H1 (cell line): ENCODE measurements at regions not wholly inside any gene's neighbourhood (a gene's known extent, or its start where the extent isn't known, plus 50 kb on each side); places are given as distances from the start of the nearest gene placed in this dataset.

ENCODE experiments used
- CTCF ChIA-PET: fragments of 300-600 bp; sonication (Branson Sonifier 250); formaldehyde crosslinking; loops from one replicate; lab custom pipeline; 2021; ENCODE audit not compliant: partially characterized antibody; lab: Charles Lee
- POLR2A ChIA-PET: fragments of 300-600 bp; sonication (Branson Sonifier 250); formaldehyde crosslinking; loops from one replicate; lab custom pipeline; 2021; ENCODE audit warnings: inconsistent platforms; ENCODE audit not compliant: partially characterized antibody; lab: Charles Lee
- DNase-seq, 2 experiments: peaks; one replicate each; pipeline versions ENCODE4 v3.0.0 to v3.0.0-alpha.2; 2010 to 2022; ENCODE audit warnings: low spot score in 2 of 2, low read depth in 1 of 2, mixed read lengths in 1 of 2
- FAIRE-seq: peaks from 2 replicates; lab custom pipeline; 2011; peaks lifted over from hg19 to GRCh38; lab: Jason Lieb, UNC
- H2AFZ ChIP-seq: 2 replicates; pipeline ENCODE4 v1.8.1; 2012; ENCODE audit warnings: low read length, inconsistent platforms
- H2AK5ac ChIP-seq: 2 replicates; pipeline ENCODE4 v1.6.1; 2013; ENCODE audit warnings: low read depth, low read length
- H2BK120ac ChIP-seq: replicated peaks from 2 replicates; pipeline ENCODE3; 2013; ENCODE audit warnings: low read depth, low read length, inconsistent platforms
- H2BK12ac ChIP-seq: 2 replicates; pipeline ENCODE4 v1.6.1; 2013; ENCODE audit warnings: low read depth, low read length
- H2BK15ac ChIP-seq: 2 replicates; pipeline ENCODE4 v1.6.1; 2013; ENCODE audit warnings: low read length
- H2BK20ac ChIP-seq: 2 replicates; pipeline ENCODE4 v1.6.1; 2013; ENCODE audit warnings: low read length
- H2BK5ac ChIP-seq: 2 replicates; pipeline ENCODE4 v1.6.1; 2013; ENCODE audit warnings: low read depth, low read length
- H3K14ac ChIP-seq: 2 replicates; pipeline ENCODE4 v1.6.1; 2013; ENCODE audit warnings: inconsistent platforms; ENCODE audit not compliant: insufficient read length
- H3K18ac ChIP-seq: 2 replicates; pipeline ENCODE4 v1.6.1; 2013; ENCODE audit warnings: low read length; ENCODE audit errors: extremely low read depth
- H3K23ac ChIP-seq: 2 replicates; pipeline ENCODE4 v1.6.1; 2013; ENCODE audit warnings: inconsistent platforms; ENCODE audit not compliant: insufficient read length
- H3K23me2 ChIP-seq: 2 replicates; pipeline ENCODE4 v1.6.1; 2013; ENCODE audit warnings: low read depth, low read length
- H3K27ac ChIP-seq: 2 replicates; pipeline ENCODE4 v1.6.1; 2011; ENCODE audit warnings: low read depth, low read length, inconsistent platforms
- H3K27me3 ChIP-seq, 4 experiments: replicated peaks in 1 of 4; 1 replicate in 1 of 4; 2 replicates in 3 of 4; pipeline versions ENCODE4 v1.6.1 to v1.8.1; 2011 to 2013; ENCODE audit warnings: low read length in 3 of 4, mild to moderate bottlenecking in 3 of 4, inconsistent platforms in 2 of 4, mixed read lengths in 2 of 4, moderate library complexity in 1 of 4; ENCODE audit not compliant: control insufficient read depth in 3 of 4, insufficient read depth in 3 of 4; ENCODE audit errors: extremely low read depth in 1 of 4
- H3K36me3 ChIP-seq, 4 experiments: 2 replicates each; pipeline versions ENCODE4 v1.6.1 to v1.8.1; 2011 to 2013; ENCODE audit warnings: mild to moderate bottlenecking in 4 of 4, low read length in 3 of 4, moderate library complexity in 2 of 4, control low read depth in 1 of 4, inconsistent platforms in 1 of 4; ENCODE audit not compliant: insufficient read depth in 4 of 4, control insufficient read depth in 2 of 4
- H3K4ac ChIP-seq: replicated peaks from 2 replicates; pipeline ENCODE3; 2013; ENCODE audit warnings: low read length, low read depth, mixed read lengths, inconsistent platforms; ENCODE audit not compliant: insufficient read length
- H3K4me1 ChIP-seq, 4 experiments: replicated peaks in 1 of 4; 1 replicate in 1 of 4; 2 replicates in 3 of 4; pipeline versions ENCODE4 v1.6.1 to v1.8.1; 2011 to 2013; ENCODE audit warnings: low read length in 3 of 4, inconsistent platforms in 2 of 4, mixed read lengths in 1 of 4; ENCODE audit not compliant: insufficient read depth in 4 of 4, control insufficient read depth in 3 of 4
- H3K4me2 ChIP-seq, 2 experiments: 2 replicates each; pipeline versions ENCODE4 v1.6.1 to v1.8.1; 2011 to 2013; ENCODE audit warnings: low read depth in 2 of 2, low read length in 2 of 2, control low read depth in 1 of 2, inconsistent platforms in 1 of 2, mild to moderate bottlenecking in 1 of 2; ENCODE audit not compliant: insufficient read depth in 1 of 2
- H3K4me3 ChIP-seq, 4 experiments: fragments of 200-600, 300-600 bp in 1 of 4; sonication (generic), shearing (Covaris generic), sonication (Bioruptor Twin) in 1 of 4; 2 replicates each; pipeline versions ENCODE4 v1.5.1 to v1.8.1; 2011 to 2016; ENCODE audit warnings: low read length in 4 of 4, low read depth in 3 of 4, control low read depth in 2 of 4, inconsistent platforms in 2 of 4, mild to moderate bottlenecking in 2 of 4, mixed read lengths in 1 of 4, moderate library complexity in 1 of 4; ENCODE audit not compliant: insufficient read depth in 2 of 4; ENCODE audit errors: extremely low read depth in 1 of 4
- H3K56ac ChIP-seq: replicated peaks from 2 replicates; pipeline ENCODE3; 2013; ENCODE audit warnings: low read depth, mild to moderate bottlenecking, mixed read lengths, low read length, inconsistent platforms; ENCODE audit not compliant: insufficient read length
- H3K79me1 ChIP-seq: 2 replicates; pipeline ENCODE4 v1.6.1; 2013; ENCODE audit warnings: low read depth, low read length, control low read depth
- H3K79me2 ChIP-seq, 2 experiments: 2 replicates each; pipeline versions ENCODE4 v1.6.1 to v1.8.1; 2012 to 2013; ENCODE audit warnings: low read length in 2 of 2, mild to moderate bottlenecking in 2 of 2, inconsistent platforms in 1 of 2; ENCODE audit not compliant: insufficient read depth in 2 of 2, control insufficient read depth in 1 of 2
- H3K9ac ChIP-seq, 4 experiments: replicated peaks in 1 of 4; 1 replicate in 1 of 4; 2 replicates in 3 of 4; pipeline versions ENCODE4 v1.6.1 to v1.8.1; 2011 to 2013; ENCODE audit warnings: low read depth in 3 of 4, low read length in 3 of 4, control low read depth in 2 of 4, mild to moderate bottlenecking in 2 of 4, moderate library complexity in 2 of 4, inconsistent platforms in 1 of 4; ENCODE audit errors: extremely low read depth in 1 of 4
- H3K9me3 ChIP-seq, 2 experiments: 2 replicates each; pipeline versions ENCODE4 v1.6.1 to v1.8.1; 2012 to 2013; ENCODE audit warnings: mild to moderate bottlenecking in 2 of 2, moderate library complexity in 2 of 2, control low read depth in 1 of 2, inconsistent platforms in 1 of 2, low read depth in 1 of 2, low read length in 1 of 2, mixed read lengths in 1 of 2; ENCODE audit not compliant: insufficient read depth in 2 of 2
- H4K20me1 ChIP-seq, 2 experiments: replicated peaks in 1 of 2; 2 replicates each; pipeline versions ENCODE3 to v1.8.1; 2011 to 2013; ENCODE audit warnings: inconsistent platforms in 2 of 2, low read length in 2 of 2, mild to moderate bottlenecking in 1 of 2; ENCODE audit not compliant: insufficient read depth in 2 of 2, control insufficient read depth in 1 of 2
- H4K5ac ChIP-seq: 2 replicates; pipeline ENCODE4 v1.6.1; 2013; ENCODE audit warnings: low read length, low read depth, mixed read lengths, inconsistent platforms; ENCODE audit not compliant: insufficient read length
- H4K8ac ChIP-seq: 2 replicates; pipeline ENCODE4 v1.8.0; 2013; ENCODE audit warnings: mild to moderate bottlenecking, moderate library complexity, low read length, inconsistent platforms; ENCODE audit not compliant: insufficient read depth; ENCODE audit errors: extremely low read depth
- H4K91ac ChIP-seq: replicated peaks from 2 replicates; pipeline ENCODE3; 2013; ENCODE audit warnings: low read length, mixed read lengths, inconsistent platforms; ENCODE audit not compliant: insufficient read length
- BACH1 ChIP-seq: IDR thresholded peaks from 2 replicates; pipeline ENCODE4 v1.6.1; 2012; ENCODE audit warnings: low read length, improper control_type of control experiment
- BCL11A ChIP-seq, 2 experiments: IDR thresholded peaks; one replicate each; pipeline ENCODE4 v1.6.1; 2011; ENCODE audit warnings: low read depth in 2 of 2, low read length in 2 of 2, mild to moderate bottlenecking in 2 of 2
- EZH2 ChIP-seq: fragments of 200-600 bp; sonication (generic); IDR thresholded peaks from 2 replicates; pipeline ENCODE4 v1.7.1; 2012; ENCODE audit warnings: low read depth, mild to moderate bottlenecking, moderate library complexity, low read length, inconsistent platforms; ENCODE audit not compliant: severe bottlenecking
- HDAC6 ChIP-seq: IDR thresholded peaks from one replicate; pipeline ENCODE4 v1.7.1; 2012; ENCODE audit warnings: low read depth, mild to moderate bottlenecking, inconsistent platforms, low read length, moderate library complexity
- RAD21 ChIP-seq, 2 experiments: IDR thresholded peaks in 1 of 2; conservative IDR thresholded peaks in 1 of 2; 2 replicates each; pipeline ENCODE4 v1.6.1; 2011; ENCODE audit warnings: low read depth in 2 of 2, low read length in 2 of 2, improper control_type of control experiment in 1 of 2, inconsistent platforms in 1 of 2, mild to moderate bottlenecking in 1 of 2, moderate library complexity in 1 of 2
- SIRT6 ChIP-seq: IDR thresholded peaks from one replicate; pipeline ENCODE4 v1.7.1; 2012; ENCODE audit warnings: low read length, inconsistent platforms
- SUZ12 ChIP-seq: fragments of 200-600 bp; sonication (generic); IDR thresholded peaks from 2 replicates; pipeline ENCODE4 v1.6.1; 2012; ENCODE audit warnings: mild to moderate bottlenecking, inconsistent platforms, low read length, moderate library complexity, mixed read lengths
- USF2 ChIP-seq: IDR thresholded peaks from 2 replicates; pipeline ENCODE4 v1.6.1; 2011; ENCODE audit warnings: low read length, improper control_type of control experiment
- WGBS, 2 experiments: shearing (Covaris generic) in 1 of 2; methylation state at CpG; one replicate each; pipeline versions ENCODE4 v1.1.6 to v1.1.7; 2013 to 2015; ENCODE audit warnings: low lambda C conversion rate in 2 of 2, mixed read lengths in 2 of 2, inconsistent platforms in 1 of 2, low coverage in 1 of 2, missing lambda C conversion rate in 1 of 2; ENCODE audit not compliant: insufficient replicate concordance in 2 of 2, insufficient coverage in 1 of 2, insufficient read length in 1 of 2; ENCODE audit errors: extremely low coverage in 1 of 2, missing lambda C conversion rate in 1 of 2; 5-methylcytosine and 5-hydroxymethylcytosine counted together

- TF ChIP-seq HDAC6 = no peak
Observed at GRCh38 chr4:63922146-63922545, 487.1 kb downstream of the TECRL start (continued).

GRCh38 chr4:63921561-63921960, 487.7 kb downstream of the TECRL start:
- H2BK20ac ChIP-seq = no peak overlapping the region
- H3K56ac ChIP-seq = no peak overlapping the region
- H3K36me3 ChIP-seq = no peaks in the 10 kb centered on the region
- no peak overlapping the region for H3K18ac ChIP-seq
- H3K4ac ChIP-seq = no peak overlapping the region
- peak overlapping the region; percentile 48 for H2AFZ ChIP-seq
- 99% methylated on average over 9 of the region's 10 CpGs; no CpG with 5 or more reads in 1 of the 2 experiments for WGBS, 2 experiments
- no peak overlapping the region for H3K9ac ChIP-seq
- peaks cover 0 to 1% (median 0%) of the 10 kb centered on the region in 4 experiments; a peak in 1 of 7 replicates for H3K27me3 ChIP-seq
- H3K4me1 ChIP-seq = no peaks in the 10 kb centered on the region
- FAIRE-seq (no peak), DNase-seq (no peak)
- no peaks in the 10 kb centered on the region for H3K23me2 ChIP-seq
- no peak overlapping the region for H3K14ac ChIP-seq
- H3K27ac ChIP-seq = no peak overlapping the region
- no peak overlapping the region for H3K4me2 ChIP-seq
- H4K20me1 ChIP-seq = no peaks in the 10 kb centered on the region
- no peak overlapping the region for H2BK5ac ChIP-seq
- H4K8ac ChIP-seq = no peak overlapping the region
- H4K91ac ChIP-seq = no peak overlapping the region
- H3K4me3 ChIP-seq = no peak overlapping the region
- no peaks in the 10 kb centered on the region for H3K79me1 ChIP-seq
- no peak overlapping the region for H2BK120ac ChIP-seq
- H4K5ac ChIP-seq = no peak overlapping the region
- no peaks in the 10 kb centered on the region for H3K9me3 ChIP-seq
- H2AK5ac ChIP-seq = no peak overlapping the region
- ChIA-PET CTCF (no interaction called here), POLR2A (no interaction called here)
- no peak overlapping the region for H2BK15ac ChIP-seq
- no peak overlapping the region for H3K23ac ChIP-seq
- H3K79me2 ChIP-seq = no peaks in the 10 kb centered on the region
- no peak for TF ChIP-seq SIRT6
- TF ChIP-seq USF2 = no peak
- no peak for TF ChIP-seq RAD21 (IDR thresholded peaks at IDR 0.05 in 1 of 2, conservative IDR thresholded peaks at IDR 0.05 in 1 of 2; ENCODE audit: low read depth in 2 of 2, low read length in 2 of 2)
- TF ChIP-seq BCL11A (IDR thresholded peaks at IDR 0.05; ENCODE audit: low read depth in 2 of 2, low read length in 2 of 2) = no peak
- TF ChIP-seq EZH2 = no peak
- TF ChIP-seq BACH1 = no peak
- TF ChIP-seq SUZ12 = no peak
- no peak overlapping the region for H2BK12ac ChIP-seq
